ENCODE measurements at regions not wholly inside any gene's neighbourhood (a gene's known extent, or its start where the extent isn't known, plus 50 kb on each side); places are given as distances from the start of the nearest gene placed in this dataset.

- no peaks in the 10 kb centered on the region for H3K27me3 ChIP-seq (ENCODE audit: control insufficient read depth in 1 of 2, insufficient read depth in 2 of 2, low read length in 2 of 2)
- no peak overlapping the region for H3K9ac ChIP-seq (ENCODE audit: low read length in 2 of 2)
- H3K4me1 ChIP-seq (ENCODE audit: control insufficient read depth, insufficient read depth, low read length), result no peaks in the 10 kb centered on the region
- no peaks in the 10 kb centered on the region for H3K36me3 ChIP-seq (ENCODE audit: control insufficient read depth in 2 of 2, insufficient read depth in 2 of 2, low read length in 2 of 2)
- H3K27ac ChIP-seq (ENCODE audit: low read length), result no peak overlapping the region
- H3K4me3 ChIP-seq (ENCODE audit: low read length in 2 of 2), result no peak overlapping the region
- H3K9me3 ChIP-seq (ENCODE audit: control insufficient read depth in 2 of 2, low read length in 2 of 2), result no peaks in the 10 kb centered on the region
Observed at GRCh38 chr18:41630232-41630886, 324.7 kb upstream of the PIK3C3 start.

GRCh38 chr18:41624460-41624859 is 330.6 kb upstream of the PIK3C3 start:
- no peaks in the 10 kb centered on the region for H3K4me1 ChIP-seq (ENCODE audit: control insufficient read depth, insufficient read depth, low read length)
- H3K27me3 ChIP-seq (ENCODE audit: control insufficient read depth in 1 of 2, insufficient read depth in 2 of 2, low read length in 2 of 2), result no peaks in the 10 kb centered on the region
- no peak overlapping the region for H3K9ac ChIP-seq (ENCODE audit: low read length in 2 of 2)
- no peak overlapping the region for H3K27ac ChIP-seq (ENCODE audit: low read length)
- no peak overlapping the region for H3K4me3 ChIP-seq (ENCODE audit: low read length in 2 of 2)
- no peaks in the 10 kb centered on the region for H3K9me3 ChIP-seq (ENCODE audit: control insufficient read depth in 2 of 2, low read length in 2 of 2)
- no peaks in the 10 kb centered on the region for H3K36me3 ChIP-seq (ENCODE audit: control insufficient read depth in 2 of 2, insufficient read depth in 2 of 2, low read length in 2 of 2)

- Histone ChIP-seq H3K4me3 (ENCODE audit: low read length in 2 of 2) (no peak overlapping the region), H3K36me3 (ENCODE audit: control insufficient read depth in 2 of 2, insufficient read depth in 2 of 2, low read length in 2 of 2) (no peaks in the 10 kb centered on the region), H3K27ac (ENCODE audit: low read length) (no peak overlapping the region)
Observed at GRCh38 chr18:41621177-41621576, 333.9 kb upstream of the PIK3C3 start.

GRCh38 chr18:41618147-41618546 is 336.9 kb upstream of the PIK3C3 start:
- Histone ChIP-seq H3K4me3 (ENCODE audit: low read length in 2 of 2) (no peak overlapping the region), H3K36me3 (ENCODE audit: control insufficient read depth in 2 of 2, insufficient read depth in 2 of 2, low read length in 2 of 2) (no peaks in the 10 kb centered on the region), H3K9ac (ENCODE audit: low read length in 2 of 2) (no peak overlapping the region), H3K27ac (ENCODE audit: low read length) (no peak overlapping the region), H3K4me1 (ENCODE audit: control insufficient read depth, insufficient read depth, low read length) (no peaks in the 10 kb centered on the region), H3K27me3 (ENCODE audit: control insufficient read depth in 1 of 2, insufficient read depth in 2 of 2, low read length in 2 of 2) (no peaks in the 10 kb centered on the region), H3K9me3 (ENCODE audit: control insufficient read depth in 2 of 2, low read length in 2 of 2) (no peaks in the 10 kb centered on the region)

More at GRCh38 chr18:41621177-41621576, 333.9 kb upstream of the PIK3C3 start:
- no peaks in the 10 kb centered on the region for H3K27me3 ChIP-seq (ENCODE audit: control insufficient read depth in 1 of 2, insufficient read depth in 2 of 2, low read length in 2 of 2)
- H3K9ac ChIP-seq (ENCODE audit: low read length in 2 of 2), result no peak overlapping the region
- no peaks in the 10 kb centered on the region for H3K4me1 ChIP-seq (ENCODE audit: control insufficient read depth, insufficient read depth, low read length)
- H3K9me3 ChIP-seq (ENCODE audit: control insufficient read depth in 2 of 2, low read length in 2 of 2), result no peaks in the 10 kb centered on the region

- Histone ChIP-seq H3K27me3 (ENCODE audit: control insufficient read depth in 1 of 2, insufficient read depth in 2 of 2, low read length in 2 of 2) (no peaks in the 10 kb centered on the region), H3K9ac (ENCODE audit: low read length in 2 of 2) (no peak overlapping the region), H3K4me1 (ENCODE audit: control insufficient read depth, insufficient read depth, low read length) (no peaks in the 10 kb centered on the region)
Observed at GRCh38 chr18:41617647-41618046, 337.4 kb upstream of the PIK3C3 start.

GRCh38 chr18:41613003-41613609 is 341.9 kb upstream of the PIK3C3 start:
- Histone ChIP-seq H3K27ac (ENCODE audit: low read length) (no peak overlapping the region), H3K4me1 (ENCODE audit: control insufficient read depth, insufficient read depth, low read length) (no peaks in the 10 kb centered on the region), H3K9ac (ENCODE audit: low read length in 2 of 2) (no peak overlapping the region), H3K4me3 (ENCODE audit: low read length in 2 of 2) (no peak overlapping the region), H3K27me3 (ENCODE audit: control insufficient read depth in 1 of 2, insufficient read depth in 2 of 2, low read length in 2 of 2) (no peaks in the 10 kb centered on the region), H3K36me3 (ENCODE audit: control insufficient read depth in 2 of 2, insufficient read depth in 2 of 2, low read length in 2 of 2) (no peaks in the 10 kb centered on the region), H3K9me3 (ENCODE audit: control insufficient read depth in 2 of 2, low read length in 2 of 2) (peaks cover 5% of the 10 kb centered on the region in 2 donors)

More at GRCh38 chr18:41617647-41618046, 337.4 kb upstream of the PIK3C3 start:
- no peak overlapping the region for H3K27ac ChIP-seq (ENCODE audit: low read length)
- no peaks in the 10 kb centered on the region for H3K36me3 ChIP-seq (ENCODE audit: control insufficient read depth in 2 of 2, insufficient read depth in 2 of 2, low read length in 2 of 2)
- no peaks in the 10 kb centered on the region for H3K9me3 ChIP-seq (ENCODE audit: control insufficient read depth in 2 of 2, low read length in 2 of 2)
- H3K4me3 ChIP-seq (ENCODE audit: low read length in 2 of 2), result no peak overlapping the region

- Histone ChIP-seq H3K9me3 (ENCODE audit: control insufficient read depth in 2 of 2, low read length in 2 of 2) (no peaks in the 10 kb centered on the region), H3K4me1 (ENCODE audit: control insufficient read depth, insufficient read depth, low read length) (no peaks in the 10 kb centered on the region), H3K27ac (ENCODE audit: low read length) (no peak overlapping the region), H3K36me3 (ENCODE audit: control insufficient read depth in 2 of 2, insufficient read depth in 2 of 2, low read length in 2 of 2) (no peaks in the 10 kb centered on the region), H3K27me3 (ENCODE audit: control insufficient read depth in 1 of 2, insufficient read depth in 2 of 2, low read length in 2 of 2) (peaks cover 0 to 2% of the 10 kb centered on the region in 2 donors), H3K4me3 (ENCODE audit: low read length in 2 of 2) (no peak overlapping the region), H3K9ac (ENCODE audit: low read length in 2 of 2) (no peak overlapping the region)
Observed at GRCh38 chr18:41604964-41605363, 350.1 kb upstream of the PIK3C3 start.

GRCh38 chr18:41602034-41602433 is 353.0 kb upstream of the PIK3C3 start:
- Histone ChIP-seq H3K36me3 (ENCODE audit: control insufficient read depth in 2 of 2, insufficient read depth in 2 of 2, low read length in 2 of 2) (no peaks in the 10 kb centered on the region), H3K27ac (ENCODE audit: low read length) (no peak overlapping the region), H3K27me3 (ENCODE audit: control insufficient read depth in 1 of 2, insufficient read depth in 2 of 2, low read length in 2 of 2) (peaks cover 0 to 2% of the 10 kb centered on the region in 2 donors), H3K4me1 (ENCODE audit: control insufficient read depth, insufficient read depth, low read length) (no peaks in the 10 kb centered on the region), H3K9me3 (ENCODE audit: control insufficient read depth in 2 of 2, low read length in 2 of 2) (no peaks in the 10 kb centered on the region), H3K9ac (ENCODE audit: low read length in 2 of 2) (no peak overlapping the region), H3K4me3 (ENCODE audit: low read length in 2 of 2) (no peak overlapping the region)

GRCh38 chr18:41600693-41601391 is 354.2 kb upstream of the PIK3C3 start:
- no peak overlapping the region for H3K27ac ChIP-seq (ENCODE audit: low read length)
- peaks cover 0 to 2% of the 10 kb centered on the region in 2 donors for H3K27me3 ChIP-seq (ENCODE audit: control insufficient read depth in 1 of 2, insufficient read depth in 2 of 2, low read length in 2 of 2)
- H3K4me3 ChIP-seq (ENCODE audit: low read length in 2 of 2), result no peak overlapping the region
- no peaks in the 10 kb centered on the region for H3K4me1 ChIP-seq (ENCODE audit: control insufficient read depth, insufficient read depth, low read length)
- H3K36me3 ChIP-seq (ENCODE audit: control insufficient read depth in 2 of 2, insufficient read depth in 2 of 2, low read length in 2 of 2), result no peaks in the 10 kb centered on the region
- H3K9me3 ChIP-seq (ENCODE audit: control insufficient read depth in 2 of 2, low read length in 2 of 2), result no peaks in the 10 kb centered on the region
- no peak overlapping the region for H3K9ac ChIP-seq (ENCODE audit: low read length in 2 of 2)

GRCh38 chr18:41599466-41599865 is 355.6 kb upstream of the PIK3C3 start:
- H3K27ac ChIP-seq (ENCODE audit: low read length), result no peak overlapping the region
- no peak overlapping the region for H3K4me3 ChIP-seq (ENCODE audit: low read length in 2 of 2)
- no peaks in the 10 kb centered on the region for H3K36me3 ChIP-seq (ENCODE audit: control insufficient read depth in 2 of 2, insufficient read depth in 2 of 2, low read length in 2 of 2)
- peaks cover 0 to 2% of the 10 kb centered on the region in 2 donors for H3K27me3 ChIP-seq (ENCODE audit: control insufficient read depth in 1 of 2, insufficient read depth in 2 of 2, low read length in 2 of 2)
- H3K9ac ChIP-seq (ENCODE audit: low read length in 2 of 2), result no peak overlapping the region
- no peaks in the 10 kb centered on the region for H3K9me3 ChIP-seq (ENCODE audit: control insufficient read depth in 2 of 2, low read length in 2 of 2)
- H3K4me1 ChIP-seq (ENCODE audit: control insufficient read depth, insufficient read depth, low read length), result no peaks in the 10 kb centered on the region

GRCh38 chr18:41594582-41594981 is 360.5 kb upstream of the PIK3C3 start:
- no peak overlapping the region for H3K4me3 ChIP-seq (ENCODE audit: low read length in 2 of 2)
- H3K9me3 ChIP-seq (ENCODE audit: control insufficient read depth in 2 of 2, low read length in 2 of 2), result no peaks in the 10 kb centered on the region
- H3K4me1 ChIP-seq (ENCODE audit: control insufficient read depth, insufficient read depth, low read length), result no peaks in the 10 kb centered on the region
- H3K27me3 ChIP-seq (ENCODE audit: control insufficient read depth in 1 of 2, insufficient read depth in 2 of 2, low read length in 2 of 2), result no peaks in the 10 kb centered on the region
- H3K9ac ChIP-seq (ENCODE audit: low read length in 2 of 2), result no peak overlapping the region
- H3K27ac ChIP-seq (ENCODE audit: low read length), result no peak overlapping the region
- no peaks in the 10 kb centered on the region for H3K36me3 ChIP-seq (ENCODE audit: control insufficient read depth in 2 of 2, insufficient read depth in 2 of 2, low read length in 2 of 2)

Data from stomach smooth muscle (tissue), 2 donors.